BE2C (cell line): ENCODE measurements at regions not wholly inside any gene's neighbourhood (a gene's known extent, or its start where the extent isn't known, plus 50 kb on each side); places are given as distances from the start of the nearest gene placed in this dataset.

Experiments
- DNase-seq: peaks from one replicate; pipeline ENCODE4 v3.0.0-alpha.2; 2020
- H3K27me3 ChIP-seq: fragments of 250-450 bp; sonication (Bioruptor Pico); 2 replicates; pipeline ENCODE4 v1.5.1; 2020; ENCODE audit warnings: mild to moderate bottlenecking
- H3K36me3 ChIP-seq: fragments of 250-450 bp; sonication (Bioruptor Pico); 2 replicates; pipeline ENCODE4 v1.5.1; 2020; ENCODE audit warnings: mild to moderate bottlenecking
- H3K4me1 ChIP-seq: fragments of 250-450 bp; sonication (Bioruptor Pico); 2 replicates; pipeline ENCODE4 v1.5.1; 2020
- H3K4me3 ChIP-seq: 2 replicates; pipeline ENCODE4 v1.5.1; 2011; ENCODE audit warnings: low read depth, low read length
- H3K9me3 ChIP-seq: fragments of 250-450 bp; sonication (Bioruptor Pico); 2 replicates; pipeline ENCODE4 v1.5.1; 2020
- CTCF ChIP-seq: IDR thresholded peaks from 2 replicates; pipeline ENCODE4 v1.5.1; 2012; ENCODE audit warnings: mild to moderate bottlenecking, low read depth, low read length

DNA sequence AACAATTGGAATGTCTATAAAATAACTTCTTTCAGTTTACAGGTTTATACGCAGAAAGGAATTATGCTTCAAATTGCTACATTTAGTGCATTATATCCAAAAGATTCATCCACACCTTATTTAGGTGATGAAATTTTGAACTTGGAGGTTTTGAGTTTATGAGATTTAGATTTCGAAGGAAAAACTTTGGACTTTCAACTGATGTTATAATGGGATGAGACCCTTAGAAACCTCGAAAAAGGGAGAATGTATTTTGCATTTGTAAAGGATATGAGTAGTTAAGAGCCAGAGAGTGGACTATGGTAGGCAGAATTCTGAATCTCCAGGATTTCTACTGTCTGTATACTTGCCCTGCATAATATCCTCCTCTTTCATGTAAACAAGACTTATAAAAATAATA is 851.6 kb upstream of the MGAT4C start:
- no peak for TF ChIP-seq CTCF
- H3K4me3 ChIP-seq, result no peak overlapping the region
- no peaks in the 10 kb centered on the region for H3K36me3 ChIP-seq
- H3K9me3 ChIP-seq, result no peaks in the 10 kb centered on the region
- H3K27me3 ChIP-seq, result no peaks in the 10 kb centered on the region
- H3K4me1 ChIP-seq, result peaks cover 7% of the 10 kb centered on the region
- DNase-seq, result no peak

DNA sequence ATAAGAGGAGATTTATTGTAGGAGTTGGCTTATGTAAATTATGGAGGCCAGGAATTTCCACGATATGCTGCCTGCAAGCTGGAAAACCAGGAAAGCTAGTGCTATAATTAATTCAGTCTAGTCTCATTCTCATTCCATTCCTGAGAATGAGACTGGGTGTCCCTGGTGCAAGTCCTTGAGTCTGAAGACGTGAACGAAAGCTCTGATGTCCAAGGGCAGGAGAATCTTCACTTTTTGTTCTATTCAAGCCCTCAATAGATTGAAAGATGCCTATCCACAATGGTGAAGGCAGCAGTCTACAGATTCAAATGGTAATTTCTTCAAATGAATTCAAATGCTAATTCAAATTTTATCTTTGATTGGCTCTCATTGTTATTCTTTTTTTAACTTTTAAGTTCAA is 851.1 kb upstream of the MGAT4C start:
- TF ChIP-seq CTCF, result no peak
- Histone ChIP-seq H3K27me3 (no peaks in the 10 kb centered on the region), H3K36me3 (no peaks in the 10 kb centered on the region), H3K4me3 (no peak overlapping the region), H3K4me1 (peaks cover 4% of the 10 kb centered on the region), H3K9me3 (no peaks in the 10 kb centered on the region)
- no peak for DNase-seq

DNA sequence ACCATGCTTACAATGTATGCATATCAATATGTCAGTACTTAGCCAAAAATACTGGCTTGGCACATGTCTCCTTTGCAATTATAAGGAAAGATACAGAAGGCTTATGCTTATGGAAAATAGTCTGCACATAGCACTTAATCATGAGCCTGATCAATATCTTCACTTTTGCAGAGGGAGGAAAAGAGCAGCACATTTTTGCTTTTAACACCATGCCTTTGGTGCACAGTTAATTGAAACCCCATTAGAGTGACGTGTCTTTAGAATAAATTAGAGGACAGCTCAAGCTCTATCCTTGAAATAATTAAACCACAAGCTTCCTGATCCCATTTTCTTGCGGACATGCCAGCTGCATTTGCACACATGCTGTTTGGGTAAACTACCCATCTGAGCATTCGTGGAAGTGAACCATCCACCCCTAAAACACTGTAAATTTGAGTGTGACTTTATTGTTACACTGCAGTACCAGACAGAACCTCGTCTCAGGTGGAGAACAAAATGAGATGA is 839.9 kb upstream of the MGAT4C start:
- DNase-seq, result no peak
- Histone ChIP-seq H3K4me1 (peaks cover 7% of the 10 kb centered on the region; the same call in 1 of the 2 replicates), H3K4me3 (no peak overlapping the region), H3K9me3 (peaks cover 5% of the 10 kb centered on the region), H3K36me3 (no peaks in the 10 kb centered on the region), H3K27me3 (no peaks in the 10 kb centered on the region)
- TF ChIP-seq CTCF, result no peak

- H3K4me1 ChIP-seq, result peaks cover 7% of the 10 kb centered on the region; the same call in 1 of the 2 replicates
- H3K4me3 ChIP-seq, result no peak overlapping the region
- DNase-seq, result no peak
- peaks cover 5% of the 10 kb centered on the region for H3K9me3 ChIP-seq
- no peaks in the 10 kb centered on the region for H3K27me3 ChIP-seq
- TF ChIP-seq CTCF, result no peak
- no peaks in the 10 kb centered on the region for H3K36me3 ChIP-seq
These were observed 838.2 kb upstream of the MGAT4C start for GRCh38 chr12:87094356-87094755.

- TF ChIP-seq CTCF, result no peak
- peaks cover 4% of the 10 kb centered on the region; the same call in 1 of the 2 replicates for H3K4me1 ChIP-seq
- no peaks in the 10 kb centered on the region for H3K27me3 ChIP-seq
- no peaks in the 10 kb centered on the region for H3K36me3 ChIP-seq
- no peak overlapping the region for H3K4me3 ChIP-seq
- DNase-seq, result no peak
- no peaks in the 10 kb centered on the region for H3K9me3 ChIP-seq
These were observed 836.2 kb upstream of the MGAT4C start for GRCh38 chr12:87092421-87092820.

GRCh38 chr12:87086118-87086891 is 830.1 kb upstream of the MGAT4C start:
- Histone ChIP-seq H3K4me1 (peaks cover 3% of the 10 kb centered on the region), H3K27me3 (no peaks in the 10 kb centered on the region), H3K36me3 (no peaks in the 10 kb centered on the region), H3K4me3 (no peak overlapping the region), H3K9me3 (no peaks in the 10 kb centered on the region)
- DNase-seq, result no peak
- TF ChIP-seq CTCF, result no peak
